ENCODE measurements at regions not wholly inside any gene's neighbourhood (a gene's known extent, or its start where the extent isn't known, plus 50 kb on each side); places are given as distances from the start of the nearest gene placed in this dataset.

- no peak for FAIRE-seq
Observed at GRCh38 chr3:10583798-10584708, 78.7 kb upstream of the ATP2B2 start.

GRCh38 chr3:10585945-10586344 is 80.6 kb upstream of the ATP2B2 start:
- DNase-seq (ENCODE audit: low spot score) (no peak), FAIRE-seq (no peak)

More at GRCh38 chr3:10583798-10584708, 78.7 kb upstream of the ATP2B2 start:
- no peak for DNase-seq (ENCODE audit: low spot score)

DNA sequence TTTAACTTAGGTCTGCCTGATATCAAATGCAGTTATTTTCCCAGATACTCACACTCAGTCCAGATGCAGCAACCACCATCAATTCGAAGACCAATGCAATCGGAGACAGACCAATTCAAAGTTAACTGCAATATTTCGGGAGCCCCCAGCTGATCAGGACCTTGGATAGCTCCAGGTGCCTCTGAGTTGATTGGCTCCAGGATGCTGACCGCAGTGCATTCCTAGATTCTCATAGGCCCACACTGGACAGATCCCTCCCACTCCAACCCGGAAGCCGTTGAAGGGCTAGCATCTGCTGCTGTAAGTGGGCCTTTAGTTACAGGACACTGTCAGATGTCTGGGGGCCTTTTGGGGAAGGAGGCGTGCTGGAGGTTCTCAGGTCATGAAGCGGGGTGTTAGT is 89.5 kb upstream of the ATP2B2 start:
- FAIRE-seq = peak; percentile 9
- peak; percentile 87 for DNase-seq (ENCODE audit: low spot score)

GRCh38 chr3:10596746-10597448 is 91.5 kb upstream of the ATP2B2 start:
- FAIRE-seq (peak; percentile 97), DNase-seq (ENCODE audit: low spot score) (no peak)

DNA sequence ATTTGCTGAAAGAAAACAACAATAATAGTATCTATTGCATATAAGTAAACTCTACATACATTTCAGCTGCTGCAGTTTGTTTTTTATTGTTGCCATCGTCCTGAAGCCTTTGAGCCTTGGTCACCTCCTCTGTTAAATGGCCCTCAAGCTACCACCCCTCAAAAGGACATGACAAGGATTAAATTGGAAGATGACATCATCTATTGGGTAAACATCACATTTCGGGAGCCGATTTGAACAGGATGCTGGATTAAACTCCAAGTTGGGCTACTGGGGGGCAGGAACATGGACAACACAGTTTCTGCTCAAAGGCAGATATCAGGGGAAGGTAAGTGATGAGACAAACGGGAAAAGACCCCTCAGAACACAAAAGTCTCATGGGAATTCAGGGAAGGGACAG is 92.3 kb upstream of the ATP2B2 start:
- no peak for DNase-seq (ENCODE audit: low spot score)
- no peak for FAIRE-seq

DNA sequence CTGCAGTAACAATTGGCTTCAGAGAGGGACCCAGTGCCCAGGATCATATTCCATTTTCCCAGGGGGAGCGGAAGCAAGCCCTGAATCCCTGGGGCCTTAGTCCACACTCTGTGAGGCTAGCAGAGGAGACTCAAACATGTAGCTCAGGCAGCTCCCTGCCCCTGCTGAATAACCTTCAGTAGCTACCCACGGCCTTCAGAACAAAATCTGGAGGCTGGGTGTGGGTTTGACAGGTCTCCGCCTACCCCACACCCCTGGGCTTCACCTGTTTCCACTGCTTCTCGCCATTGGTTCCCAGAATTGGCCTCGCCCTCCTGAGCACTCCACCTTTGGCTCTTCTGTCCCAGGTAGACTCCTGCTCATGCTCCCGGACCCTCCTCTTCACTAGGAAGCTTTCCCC is 93.6 kb upstream of the ATP2B2 start:
- no peak for DNase-seq (ENCODE audit: low spot score)
- FAIRE-seq = no peak

DNA sequence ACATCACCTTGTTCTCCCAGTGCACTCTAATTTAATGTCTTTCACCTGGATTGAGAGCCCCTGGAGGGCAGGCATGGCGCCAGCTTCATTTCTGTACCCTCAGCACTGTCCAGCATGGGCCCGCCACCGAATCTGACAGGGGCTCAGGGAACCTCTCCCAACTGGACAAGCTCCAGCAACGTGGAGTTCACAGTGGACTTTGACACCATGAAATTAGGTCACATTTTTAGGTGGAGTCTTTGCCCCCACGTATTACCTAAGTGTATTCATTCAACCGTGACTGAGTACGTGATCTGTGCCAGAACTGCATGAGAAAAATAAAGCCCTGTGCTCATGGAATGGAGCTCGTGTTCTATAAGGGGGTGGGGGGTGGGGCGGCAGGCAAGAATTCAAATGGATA is 94.1 kb upstream of the ATP2B2 start:
- FAIRE-seq = no peak
- no peak for DNase-seq (ENCODE audit: low spot score)

- no peak for FAIRE-seq
- DNase-seq (ENCODE audit: low spot score) = no peak
Observed at GRCh38 chr3:10600296-10600714, 94.9 kb upstream of the ATP2B2 start.

DNA sequence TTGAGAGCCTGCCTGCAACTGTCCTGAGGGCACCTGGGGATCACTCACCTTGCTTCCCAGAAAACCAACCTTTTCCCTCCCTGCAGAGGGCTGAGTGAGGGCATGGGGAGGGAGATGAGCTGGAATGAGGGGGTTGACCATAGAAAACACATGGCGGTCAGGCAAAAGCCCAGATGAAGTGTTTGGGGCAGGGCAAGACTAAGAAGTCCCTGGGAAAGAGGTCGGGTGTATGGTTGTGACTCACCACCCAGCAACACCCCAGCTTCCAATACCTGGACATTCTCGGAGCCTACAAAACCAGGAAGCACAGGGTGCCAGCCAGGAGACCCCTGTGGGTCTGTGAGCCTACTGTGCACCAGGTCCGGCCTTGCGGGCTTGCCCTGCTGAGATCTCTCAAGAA is 95.3 kb upstream of the ATP2B2 start:
- DNase-seq (ENCODE audit: low spot score) = no peak
- no peak for FAIRE-seq

DNA sequence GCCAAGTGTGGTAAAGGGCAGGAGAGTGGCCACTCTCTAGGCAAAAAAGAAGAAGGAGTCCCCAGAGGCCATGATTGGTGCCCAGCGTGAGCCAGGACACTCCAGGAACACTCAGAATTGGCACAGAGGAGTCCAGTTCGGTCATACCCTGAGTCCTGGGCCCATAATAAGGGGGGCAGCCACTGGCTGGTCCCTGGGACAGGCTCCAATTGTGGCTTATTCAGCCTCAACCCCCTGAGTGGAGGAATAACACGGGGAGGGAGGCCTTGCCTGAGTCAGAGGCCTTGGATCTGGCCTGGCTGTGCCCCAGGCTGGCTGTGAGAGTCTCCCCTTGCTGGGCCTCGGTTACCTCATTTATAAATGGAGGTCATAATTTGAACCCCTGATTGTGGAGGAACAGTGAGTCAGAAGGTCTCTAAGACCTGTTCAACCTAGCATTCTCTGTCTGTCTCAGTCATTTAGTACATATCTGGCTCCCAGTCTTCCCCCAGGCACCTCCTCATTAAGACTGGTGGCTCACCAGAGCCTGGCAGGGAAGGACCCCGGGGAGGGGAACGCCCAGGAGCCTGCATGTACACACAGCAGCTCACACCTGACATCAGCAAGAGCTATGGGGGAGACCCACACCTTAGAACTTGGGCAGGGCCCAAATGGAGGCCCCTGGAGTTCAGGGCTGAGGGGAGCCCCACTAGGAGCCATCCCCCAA is 95.9 kb upstream of the ATP2B2 start:
- no peak for FAIRE-seq
- DNase-seq (ENCODE audit: low spot score) = no peak

GRCh38 chr3:10601857-10602230 is 96.5 kb upstream of the ATP2B2 start:
- DNase-seq (ENCODE audit: low spot score) (no peak), FAIRE-seq (no peak)

GRCh38 chr3:10602271-10602670 is 96.9 kb upstream of the ATP2B2 start:
- DNase-seq (ENCODE audit: low spot score) = no peak
- FAIRE-seq = no peak

- DNase-seq (ENCODE audit: low spot score) (no peak), FAIRE-seq (no peak)
Observed at GRCh38 chr3:10602769-10603768, 97.7 kb upstream of the ATP2B2 start.

DNA sequence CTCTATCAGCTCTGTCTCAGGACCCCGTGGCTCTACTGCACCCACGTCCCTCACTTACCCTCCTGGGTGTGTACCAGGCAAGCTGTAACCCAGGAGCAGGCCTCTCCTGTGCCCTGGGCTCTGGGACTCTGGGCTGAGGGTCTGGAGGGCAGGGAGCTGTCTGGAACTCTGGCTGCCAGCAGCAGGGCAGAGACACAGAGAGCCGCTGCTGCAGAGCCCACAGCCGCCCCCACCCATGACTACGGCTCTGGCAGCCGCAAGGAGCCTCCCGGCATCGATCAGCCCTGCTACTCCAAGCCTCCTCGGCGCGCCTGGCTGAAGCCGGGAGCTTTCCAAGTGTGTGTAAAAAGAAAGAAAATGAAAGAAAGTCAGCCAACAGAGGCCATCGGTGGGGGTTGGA is 103.7 kb upstream of the ATP2B2 start:
- no peak for DNase-seq (ENCODE audit: low spot score)
- FAIRE-seq = no peak

- no peak for FAIRE-seq
- no peak for DNase-seq (ENCODE audit: low spot score)
Observed at GRCh38 chr3:10614168-10614567, 108.8 kb upstream of the ATP2B2 start.

GRCh38 chr3:10615715-10616114 is 110.3 kb upstream of the ATP2B2 start:
- FAIRE-seq = no peak

DNA sequence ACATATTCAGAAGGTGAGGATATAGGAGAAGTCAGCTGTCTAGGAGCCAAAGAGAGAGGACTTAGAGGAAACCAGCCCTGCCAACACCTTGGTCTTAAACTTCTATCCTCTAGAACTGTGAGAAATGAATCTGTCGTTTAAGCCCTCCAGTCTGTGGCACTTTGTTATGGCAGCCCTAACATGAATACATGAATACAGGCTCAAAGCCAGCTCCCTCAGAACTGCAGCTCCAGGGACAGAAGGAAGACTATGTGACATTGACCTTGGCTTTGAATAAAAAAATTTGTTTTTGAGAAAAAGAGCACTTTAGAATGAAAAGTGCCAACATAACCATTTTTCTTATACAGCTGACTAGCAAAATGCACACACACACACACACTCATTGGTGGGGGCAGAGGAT is 110.9 kb upstream of the ATP2B2 start:
- no peak for FAIRE-seq
- no peak for DNase-seq (ENCODE audit: low spot score)

More at GRCh38 chr3:10615715-10616114, 110.3 kb upstream of the ATP2B2 start:
- DNase-seq (ENCODE audit: low spot score) = no peak

- DNase-seq (ENCODE audit: low spot score) (no peak), FAIRE-seq (no peak)
Observed at GRCh38 chr3:10619989-10620832, 114.8 kb upstream of the ATP2B2 start.

- DNase-seq (ENCODE audit: low spot score) = no peak
- no peak for FAIRE-seq
Observed at GRCh38 chr3:10620833-10621082, 115.4 kb upstream of the ATP2B2 start.

DNA sequence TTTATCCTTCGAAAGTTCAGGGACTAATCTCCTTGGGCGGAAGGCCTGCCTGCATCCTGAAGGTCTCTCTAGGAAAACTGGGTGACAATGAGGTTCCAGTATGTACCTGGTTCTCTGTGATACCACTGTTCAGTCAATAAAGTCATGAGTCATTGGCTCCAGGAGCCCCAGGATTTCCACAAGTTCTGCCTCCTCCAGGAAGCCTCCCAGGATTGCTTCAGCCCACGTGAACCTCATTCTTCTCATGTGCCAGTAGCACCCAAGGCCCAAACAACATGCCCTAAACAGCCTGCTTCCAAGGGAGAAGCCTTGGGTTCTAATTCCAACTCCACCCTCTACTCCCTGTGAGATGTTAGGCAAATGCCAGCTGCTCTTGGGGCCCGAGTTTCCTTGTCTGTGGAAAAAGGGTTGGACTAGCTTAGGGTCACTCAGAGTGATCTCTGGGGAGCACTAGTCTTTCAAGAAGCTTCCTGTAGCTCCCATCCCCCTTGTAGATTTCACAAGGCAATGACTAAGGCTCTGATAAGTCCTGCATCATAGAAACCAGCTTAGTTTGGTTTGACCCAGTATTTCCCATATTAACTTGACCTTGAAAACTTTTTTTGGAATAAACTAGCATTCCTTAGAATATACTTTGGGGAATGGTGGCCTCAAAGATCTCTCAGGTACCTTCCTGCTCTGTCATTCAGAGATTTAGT is 118.3 kb upstream of the ATP2B2 start:
- no peak for FAIRE-seq
- no peak for DNase-seq (ENCODE audit: low spot score)

Measured in urothelium cell line (cell line).